ENCODE measurements at regions not wholly inside any gene's neighbourhood (a gene's known extent, or its start where the extent isn't known, plus 50 kb on each side); places are given as distances from the start of the nearest gene placed in this dataset.
A peak's percentile ranks its signal among the peaks of the same experiment; 100 is the strongest.

GRCh38 chr4:132893787-132894186, 255.3 kb upstream of the PCDH10 start:
- TF ChIP-seq, protein P1, sequence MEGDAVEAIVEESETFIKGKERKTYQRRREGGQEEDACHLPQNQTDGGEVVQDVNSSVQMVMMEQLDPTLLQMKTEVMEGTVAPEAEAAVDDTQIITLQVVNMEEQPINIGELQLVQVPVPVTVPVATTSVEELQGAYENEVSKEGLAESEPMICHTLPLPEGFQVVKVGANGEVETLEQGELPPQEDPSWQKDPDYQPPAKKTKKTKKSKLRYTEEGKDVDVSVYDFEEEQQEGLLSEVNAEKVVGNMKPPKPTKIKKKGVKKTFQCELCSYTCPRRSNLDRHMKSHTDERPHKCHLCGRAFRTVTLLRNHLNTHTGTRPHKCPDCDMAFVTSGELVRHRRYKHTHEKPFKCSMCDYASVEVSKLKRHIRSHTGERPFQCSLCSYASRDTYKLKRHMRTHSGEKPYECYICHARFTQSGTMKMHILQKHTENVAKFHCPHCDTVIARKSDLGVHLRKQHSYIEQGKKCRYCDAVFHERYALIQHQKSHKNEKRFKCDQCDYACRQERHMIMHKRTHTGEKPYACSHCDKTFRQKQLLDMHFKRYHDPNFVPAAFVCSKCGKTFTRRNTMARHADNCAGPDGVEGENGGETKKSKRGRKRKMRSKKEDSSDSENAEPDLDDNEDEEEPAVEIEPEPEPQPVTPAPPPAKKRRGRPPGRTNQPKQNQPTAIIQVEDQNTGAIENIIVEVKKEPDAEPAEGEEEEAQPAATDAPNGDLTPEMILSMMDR (conservative IDR thresholded peaks at IDR 0.05), result no peak
- H3K36me3 Mint-ChIP-seq (ENCODE audit: insufficient read depth in 1 of 3, low read depth in 3 of 3), result no peaks in the 10 kb centered on the region
- DNase-seq, result no peak

More at GRCh38 chr4:132893787-132894186, 255.3 kb upstream of the PCDH10 start:
- Histone ChIP-seq H3K56ac (ENCODE audit: insufficient read length, low read depth, low read length) (no peak overlapping the region), H4K91ac (ENCODE audit: insufficient read length, low read depth, low read length) (no peak overlapping the region), H4K20me1 (ENCODE audit: control insufficient read depth, insufficient read depth, insufficient read length) (no peaks in the 10 kb centered on the region), H3K79me2 (ENCODE audit: insufficient read depth, low read length) (no peaks in the 10 kb centered on the region), H3K9ac (ENCODE audit: extremely low read depth, insufficient read length, low read length) (no peak overlapping the region), H4K8ac (replicated peaks; ENCODE audit: insufficient read length, low read depth, low read length) (no peak overlapping the region), H3K4me1 (ENCODE audit: insufficient read depth, low read length) (no peaks in the 10 kb centered on the region), H2BK15ac (ENCODE audit: low read depth, low read length) (no peak overlapping the region), H2AK5ac (ENCODE audit: insufficient read length, low read length) (no peak overlapping the region), H2BK20ac (ENCODE audit: low read depth, low read length, poor library complexity, severe bottlenecking) (no peak overlapping the region), H3K27ac (ENCODE audit: insufficient read length, low read depth, low read length) (no peak overlapping the region), H3T11ph (ENCODE audit: low read length) (no peak overlapping the region), H4K5ac (ENCODE audit: insufficient read length, low read depth, low read length) (no peak overlapping the region), H2BK120ac (ENCODE audit: low read depth, low read length, poor library complexity, severe bottlenecking) (no peak overlapping the region), H3K14ac (ENCODE audit: insufficient read depth, low read length) (no peak overlapping the region), H3K4me2 (ENCODE audit: insufficient read depth, insufficient read length, low read length) (no peak overlapping the region), H3K4ac (ENCODE audit: low read depth, low read length) (no peak overlapping the region), H3K18ac (ENCODE audit: insufficient read length, low read depth, low read length) (no peak overlapping the region), H3K23me2 (ENCODE audit: insufficient read length, low read depth, low read length, poor library complexity, severe bottlenecking) (no peaks in the 10 kb centered on the region), H2AFZ (ENCODE audit: low read length) (no peak overlapping the region), H2BK5ac (ENCODE audit: insufficient read length, low read length) (no peak overlapping the region), H3K79me1 (ENCODE audit: insufficient read depth, low read depth, low read length, poor library complexity, severe bottlenecking) (no peaks in the 10 kb centered on the region), H3K27me3 (ENCODE audit: insufficient read depth, low read length) (no peaks in the 10 kb centered on the region), H2BK12ac (ENCODE audit: insufficient read length, low read depth, low read length) (no peak overlapping the region), H3K9me3 (ENCODE audit: control insufficient read depth, low read depth, low read length) (no peaks in the 10 kb centered on the region), H3K23ac (ENCODE audit: insufficient read length, low read depth, low read length) (no peak overlapping the region)
- Mint-ChIP-seq H3K4me1 (no peaks in the 10 kb centered on the region), H3K27me3 (ENCODE audit: low read depth) (no peaks in the 10 kb centered on the region), H3K27ac (peak overlapping the region in 1 of 3 experiments; percentile 40; a peak in 1 of 7 replicates), H3K4me3 (no peak overlapping the region), H3K9me3 (peaks cover 0 to 2% of the 10 kb centered on the region in 2 experiments; a peak in 1 of 5 replicates)
- no CpG with 5 or more reads among the region's 3 CpGs for WGBS (ENCODE audit: extremely low coverage, insufficient read length, low lambda C conversion rate)
